Superior temporal gyrus (tissue), 1 donor: ENCODE measurements at regions not wholly inside any gene's neighbourhood (a gene's known extent, or its start where the extent isn't known, plus 50 kb on each side); places are given as distances from the start of the nearest gene placed in this dataset.
A peak's percentile ranks its signal among the peaks of the same experiment; 100 is the strongest.

Experiments
- DNase-seq: peaks from one replicate; pipeline ENCODE4 v3.0.0-alpha.2; 2016; ENCODE audit errors: extremely low spot score

GRCh38 chr6:40798069-40798770 is 211.1 kb upstream of the LRFN2 start:
- no peak for DNase-seq

DNA sequence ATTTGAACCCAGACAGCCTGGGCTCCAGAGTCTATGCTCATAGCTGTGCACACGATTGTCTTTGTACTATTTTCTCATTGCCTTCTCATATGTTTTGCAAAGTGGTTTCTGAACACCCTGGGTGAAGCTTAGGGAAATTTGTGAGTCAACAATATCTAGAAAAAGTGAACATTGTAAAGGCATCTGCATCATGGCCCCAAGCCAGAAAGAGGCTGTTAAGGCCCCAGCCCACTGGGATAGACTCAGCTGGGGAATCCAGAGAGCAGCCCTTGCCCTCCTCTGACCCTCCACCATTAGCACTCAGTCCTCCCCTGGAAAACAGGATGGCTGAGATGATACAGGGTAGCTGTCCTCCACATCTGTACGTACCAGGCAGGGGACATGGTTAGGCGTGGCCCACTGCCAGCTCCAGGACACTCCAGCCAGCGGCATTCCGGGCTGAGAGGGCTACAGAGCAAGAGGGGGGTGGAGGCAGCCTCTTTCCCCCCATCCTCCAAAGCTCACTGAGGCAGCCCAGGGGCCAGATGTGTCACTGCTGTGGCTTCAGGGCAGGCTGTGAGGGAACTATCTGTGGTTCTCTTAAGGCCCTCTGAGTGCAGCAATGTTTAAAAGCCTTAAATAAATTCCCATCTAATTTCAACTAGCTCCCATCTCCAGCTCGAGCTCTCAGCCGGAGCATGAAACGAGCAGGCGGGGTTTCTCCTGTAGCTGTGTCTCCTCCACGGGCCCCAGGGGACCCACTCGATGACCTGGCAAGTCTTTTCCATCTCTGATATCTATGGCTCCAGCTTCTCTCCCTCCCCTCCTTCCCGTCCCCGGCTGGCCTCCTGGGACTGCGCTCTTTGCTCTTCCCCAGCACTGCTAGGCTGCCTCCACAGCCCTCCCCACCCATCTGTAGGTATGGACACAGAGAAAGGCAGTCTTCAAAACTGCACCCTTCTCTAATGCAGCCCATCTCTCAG is 209.4 kb upstream of the LRFN2 start:
- no peak for DNase-seq

GRCh38 chr6:40794586-40794985 is 207.4 kb upstream of the LRFN2 start:
- DNase-seq: no peak

- DNase-seq: no peak
These were observed 205.0 kb upstream of the LRFN2 start for GRCh38 chr6:40792183-40792582.

- DNase-seq: no peak
These were observed 203.8 kb upstream of the LRFN2 start for GRCh38 chr6:40791004-40791403.

DNA sequence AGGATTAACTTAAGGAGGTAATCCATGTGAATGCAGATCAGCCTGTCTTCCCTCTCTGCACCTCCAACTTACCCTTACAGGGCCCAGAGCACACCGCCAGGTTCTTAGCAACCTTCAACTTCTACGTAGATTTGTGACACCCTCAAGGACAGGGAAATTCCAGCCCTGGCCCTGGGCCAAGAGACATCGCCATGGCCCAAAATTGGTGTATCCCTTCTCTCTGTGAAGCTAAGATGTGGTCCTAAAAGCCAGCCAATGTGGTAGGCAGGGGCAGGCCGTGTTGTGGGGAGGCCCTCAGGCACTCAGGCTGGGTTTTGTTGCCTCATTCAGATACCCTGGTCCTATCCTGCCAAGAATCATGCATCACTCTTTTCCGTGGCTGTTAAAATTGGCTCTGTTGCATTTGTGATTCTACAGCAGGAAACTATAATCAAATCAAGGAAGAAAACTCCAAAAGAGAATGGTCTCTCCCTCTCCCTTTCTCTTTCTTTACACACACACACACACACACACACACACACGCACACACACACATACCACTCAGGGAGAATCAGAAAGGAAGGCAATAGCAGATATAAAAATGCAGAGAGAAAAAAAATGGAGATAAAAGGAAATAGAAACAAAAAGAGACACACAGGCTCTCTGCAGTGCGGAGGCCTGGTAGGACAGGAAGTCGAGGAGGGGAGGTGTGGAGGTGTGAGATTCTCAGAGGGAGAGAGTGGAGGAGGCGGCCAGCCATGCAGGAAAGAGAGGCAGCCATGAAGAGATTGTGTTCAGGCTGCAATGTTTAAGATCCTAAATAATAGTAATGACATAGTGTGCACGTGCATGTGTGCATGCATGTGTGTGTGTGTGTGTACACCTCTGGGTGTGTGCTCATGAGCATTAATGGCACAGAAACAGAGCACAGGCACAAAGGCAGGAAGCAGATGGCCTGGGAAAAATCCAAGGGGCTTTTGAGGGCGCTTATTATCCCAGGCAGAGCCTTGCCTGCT is 201.8 kb upstream of the LRFN2 start:
- peak; percentile 43 for DNase-seq

DNA sequence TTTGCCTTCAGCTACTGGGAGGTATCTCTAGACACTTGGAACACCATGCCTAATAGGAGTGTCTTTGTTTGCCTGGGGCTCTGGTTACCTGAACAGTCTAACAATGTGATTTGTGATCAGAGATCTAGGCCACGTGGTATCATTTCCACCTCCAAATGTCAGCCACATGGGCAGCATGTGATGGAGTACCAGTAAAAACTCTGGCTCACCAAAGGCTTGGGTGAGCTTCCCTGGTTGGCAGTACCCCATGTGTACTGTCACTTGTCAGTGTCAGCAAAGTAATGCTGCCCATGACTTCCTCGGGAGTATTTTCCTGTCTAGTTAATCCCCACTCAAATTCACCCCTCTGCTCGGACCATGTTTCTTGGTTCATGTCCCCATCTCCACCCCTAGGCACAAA is 195.2 kb upstream of the LRFN2 start:
- no peak for DNase-seq

GRCh38 chr6:40780637-40781036 is 193.5 kb upstream of the LRFN2 start:
- no peak for DNase-seq

DNA sequence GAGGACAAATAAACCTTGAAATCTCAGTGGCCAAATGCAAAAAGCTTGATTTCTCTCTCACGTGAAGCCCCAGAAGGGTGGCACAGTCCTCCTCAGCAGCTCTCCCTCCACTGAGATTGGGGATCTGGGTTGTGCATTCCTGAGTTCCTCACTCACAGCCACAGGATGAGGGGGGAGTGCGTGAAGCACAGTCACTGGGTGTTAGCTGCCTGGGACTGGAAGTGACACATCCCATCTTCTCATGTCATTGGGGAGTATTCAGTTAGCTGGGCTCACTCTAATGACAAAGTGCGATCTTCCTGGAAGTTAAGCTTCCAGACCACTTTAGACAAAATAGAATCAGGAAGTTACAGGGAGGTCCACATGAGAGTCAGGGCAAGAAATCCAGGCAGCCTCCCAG is 192.2 kb upstream of the LRFN2 start:
- no peak for DNase-seq

DNA sequence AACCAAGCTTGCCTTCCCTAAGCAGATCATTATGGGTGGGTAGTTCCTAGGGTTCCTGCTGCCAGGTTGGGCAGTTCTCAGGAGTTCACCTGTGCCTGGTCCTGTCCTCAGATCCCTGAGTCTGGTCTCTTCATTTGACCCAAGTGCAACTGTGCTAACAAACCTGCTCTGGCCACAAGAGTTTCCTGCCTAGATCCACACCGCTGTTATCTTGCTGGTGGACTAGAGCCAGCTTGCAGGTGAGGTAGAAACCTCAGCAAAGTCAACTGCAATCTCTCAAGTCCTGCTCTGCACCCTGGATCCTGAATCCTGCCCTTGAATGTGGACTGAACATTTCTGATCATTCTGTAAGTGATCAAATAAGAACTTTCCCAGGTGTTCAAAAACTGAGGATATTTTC is 191.8 kb upstream of the LRFN2 start:
- no peak for DNase-seq

DNA sequence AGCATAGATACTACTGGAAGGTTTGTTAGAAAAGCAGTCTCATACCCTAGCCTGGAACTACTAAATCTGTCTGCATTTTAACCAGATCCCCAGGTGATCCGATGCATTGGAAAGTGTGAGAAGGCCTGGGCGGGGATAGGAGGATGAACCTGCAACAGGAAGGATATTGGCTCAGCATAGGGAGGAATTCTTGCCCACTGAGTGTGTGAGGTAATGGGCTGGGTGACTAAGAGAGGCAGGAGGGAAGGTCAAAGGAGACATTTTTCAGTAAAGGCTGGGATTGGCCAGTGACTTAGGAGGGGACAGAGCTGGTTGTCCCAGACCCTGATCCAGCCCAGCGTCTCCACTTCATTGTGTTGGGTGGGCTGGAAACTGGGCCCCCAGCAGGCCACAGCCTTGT is 191.0 kb upstream of the LRFN2 start:
- no peak for DNase-seq

DNA sequence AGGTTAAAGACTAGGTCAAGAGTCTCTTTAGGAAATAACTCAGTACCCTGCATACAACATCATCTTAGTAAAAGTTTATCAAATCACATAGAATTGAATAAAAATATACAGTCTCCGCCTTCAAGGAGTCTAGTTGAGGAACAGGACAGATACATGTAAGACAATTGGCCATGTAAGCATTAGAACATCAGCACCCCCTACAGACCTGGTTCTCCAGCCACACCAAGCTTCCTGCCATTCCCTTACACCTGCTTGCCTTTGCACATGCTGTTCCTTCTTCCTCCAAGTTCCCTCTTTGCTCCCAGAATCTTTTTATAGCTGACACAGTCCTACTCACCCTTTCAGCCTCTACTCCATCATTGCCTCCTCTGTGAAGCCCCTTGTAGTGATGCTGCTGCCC is 187.8 kb upstream of the LRFN2 start:
- no peak for DNase-seq

- no peak for DNase-seq
These were observed 183.6 kb upstream of the LRFN2 start for GRCh38 chr6:40770794-40771193.

GRCh38 chr6:40764726-40765125 is 177.6 kb upstream of the LRFN2 start:
- DNase-seq: no peak

DNA sequence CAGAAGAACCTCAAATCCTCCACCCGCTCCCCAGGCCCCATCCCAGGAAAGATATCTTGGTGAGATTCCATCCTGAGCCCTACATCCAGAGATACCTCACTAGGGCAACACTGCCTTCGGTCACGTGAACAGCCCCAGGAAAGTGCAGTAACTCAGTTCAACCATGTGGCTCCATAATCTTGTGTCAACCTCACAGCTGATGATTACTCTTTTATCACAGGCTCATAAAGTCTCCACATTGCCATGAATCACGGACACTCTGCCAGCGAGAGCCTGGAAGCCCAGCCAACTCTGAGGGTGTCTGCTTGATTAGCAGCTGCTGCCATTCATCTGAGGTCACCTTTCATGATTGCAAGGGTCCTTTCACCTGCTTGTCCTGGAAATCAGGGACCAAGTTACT is 175.8 kb upstream of the LRFN2 start:
- DNase-seq: no peak

GRCh38 chr6:40760887-40761286 is 173.7 kb upstream of the LRFN2 start:
- no peak for DNase-seq

DNA sequence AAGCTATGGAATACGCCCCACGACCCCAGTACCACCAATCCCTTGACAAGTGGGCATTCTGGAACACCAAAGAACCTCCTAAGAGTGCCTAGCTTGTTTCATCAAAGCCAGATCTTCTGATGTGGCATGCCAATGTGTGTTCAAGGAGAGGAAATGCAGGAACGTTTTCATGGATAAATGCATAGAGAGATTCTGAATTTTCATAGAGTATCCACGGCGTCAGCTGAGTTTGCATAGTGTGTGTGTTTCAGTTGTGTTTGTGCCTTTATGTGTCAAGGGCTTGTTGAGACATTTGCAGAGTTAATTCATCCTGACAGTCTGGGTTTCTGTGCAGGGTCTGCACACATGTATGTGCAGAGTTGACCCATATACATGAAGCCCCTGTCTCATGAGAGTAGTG is 172.7 kb upstream of the LRFN2 start:
- no peak for DNase-seq

DNA sequence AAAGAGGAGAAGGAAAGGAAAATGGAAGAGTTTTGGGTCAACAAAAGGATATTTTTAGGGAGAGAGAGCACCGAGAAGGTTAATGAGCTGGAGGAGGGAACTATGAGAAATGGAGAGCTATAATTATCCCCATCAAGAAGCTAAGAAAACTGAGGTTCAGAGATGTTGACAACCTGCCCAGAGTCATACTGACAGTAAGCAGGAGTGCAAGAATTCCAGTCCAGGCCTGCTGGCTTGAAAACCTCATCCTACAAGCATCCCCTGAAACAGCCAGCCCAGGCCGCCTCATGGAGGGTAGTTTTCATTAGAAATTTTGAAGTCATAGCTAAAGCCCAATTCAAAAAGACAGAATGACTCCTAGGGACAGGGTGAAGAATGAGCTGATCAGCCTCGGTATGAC is 172.1 kb upstream of the LRFN2 start:
- no peak for DNase-seq

DNA sequence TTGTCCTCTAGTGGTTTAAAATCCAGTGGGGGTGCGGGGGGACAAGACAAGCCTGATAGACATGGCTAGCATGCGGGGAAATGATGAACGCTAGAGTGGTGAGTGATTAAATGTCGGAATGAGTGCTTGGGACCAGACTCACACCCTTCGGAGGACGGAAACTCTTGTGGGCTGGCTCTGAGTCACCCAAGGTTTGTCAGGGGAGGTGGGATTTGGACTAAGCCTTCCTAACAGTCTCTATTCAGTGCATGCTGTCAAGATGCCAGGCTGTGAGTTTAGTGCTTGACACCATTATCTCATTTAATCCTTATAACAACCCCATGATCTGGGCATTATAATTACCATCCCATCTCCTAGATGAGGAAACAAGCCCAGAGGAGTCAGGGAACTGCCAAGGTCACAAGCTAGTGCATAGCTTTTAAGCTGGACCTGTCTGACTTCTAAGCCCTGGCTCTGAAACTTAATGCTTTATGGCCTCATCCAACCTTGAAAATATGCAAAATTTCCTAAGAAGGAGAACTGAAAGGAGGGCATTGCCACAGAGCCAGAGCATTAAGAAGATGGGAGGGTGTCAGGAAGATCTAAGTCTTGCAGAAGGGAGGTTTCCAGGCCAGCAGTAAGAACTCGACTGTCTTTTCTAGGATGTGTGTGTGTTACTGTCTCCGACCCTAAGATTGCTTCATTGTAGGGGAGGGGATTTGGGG is 168.7 kb upstream of the LRFN2 start:
- DNase-seq: no peak

GRCh38 chr6:40755046-40755681 is 168.0 kb upstream of the LRFN2 start:
- DNase-seq: peak; percentile 35
